GM18858 (cell line): ENCODE measurements at regions not wholly inside any gene's neighbourhood (a gene's known extent, or its start where the extent isn't known, plus 50 kb on each side); places are given as distances from the start of the nearest gene placed in this dataset.
"Not testable (repeated sequence)": the region's sequence is repeated elsewhere in the genome, so short reads cannot be mapped to it uniquely, and the experiment has no call there.

Experiments used
- ATAC-seq: cut with Tn5 transposase; IDR thresholded peaks from one replicate; pipeline ENCODE4 v1.9.1; 2021; ENCODE audit not compliant: unreplicated experiment

DNA sequence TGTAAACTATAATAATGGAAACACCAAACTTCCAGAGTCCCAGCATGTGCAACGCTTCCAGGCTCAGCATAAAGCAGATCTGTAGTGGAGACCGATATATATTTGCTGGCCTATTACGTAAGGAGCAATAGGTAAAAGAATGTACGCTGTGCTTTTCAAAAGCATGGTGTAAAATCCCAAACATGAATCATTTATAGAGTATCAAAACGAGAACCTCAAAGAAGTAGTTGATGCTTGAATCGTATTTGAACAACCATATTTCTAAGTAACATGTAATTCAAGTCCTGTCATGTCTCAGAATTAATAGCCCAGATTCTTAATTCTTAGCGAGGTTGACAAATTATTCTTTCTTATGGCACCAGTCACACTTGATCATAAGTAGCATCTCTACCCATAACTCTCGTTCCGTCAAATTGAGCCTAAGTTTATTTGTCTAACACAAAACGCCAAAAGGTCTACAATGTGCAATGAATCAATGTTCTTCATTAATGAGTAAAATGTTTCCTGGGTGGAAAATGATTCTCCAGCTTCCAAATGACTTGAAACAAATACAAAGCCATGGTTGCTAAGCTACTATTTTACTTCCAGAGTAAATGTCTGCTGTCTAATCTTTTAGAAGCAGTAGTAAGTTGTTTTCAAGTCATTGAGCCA, 811.5 kb upstream of the FRG1 start:
- no peak for ATAC-seq

DNA sequence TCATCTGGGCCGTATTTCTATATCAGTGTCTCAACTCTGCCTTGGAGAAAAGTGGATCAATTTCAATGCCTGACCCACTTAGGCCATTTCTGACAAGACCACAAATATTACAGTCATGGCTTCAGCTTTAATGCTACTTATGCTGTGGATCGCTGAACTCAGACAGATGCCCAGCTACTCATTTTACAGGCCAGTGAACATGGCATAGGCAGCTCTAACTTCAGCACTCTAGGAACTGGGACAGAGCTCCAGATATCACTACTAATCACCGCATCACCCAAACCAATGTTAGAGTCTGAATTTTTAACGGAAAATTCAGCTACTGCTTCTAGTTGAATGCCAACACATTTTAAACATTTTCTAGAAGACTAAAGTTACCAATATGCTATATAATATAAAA, 809.6 kb upstream of the FRG1 start:
- ATAC-seq: no peak

DNA sequence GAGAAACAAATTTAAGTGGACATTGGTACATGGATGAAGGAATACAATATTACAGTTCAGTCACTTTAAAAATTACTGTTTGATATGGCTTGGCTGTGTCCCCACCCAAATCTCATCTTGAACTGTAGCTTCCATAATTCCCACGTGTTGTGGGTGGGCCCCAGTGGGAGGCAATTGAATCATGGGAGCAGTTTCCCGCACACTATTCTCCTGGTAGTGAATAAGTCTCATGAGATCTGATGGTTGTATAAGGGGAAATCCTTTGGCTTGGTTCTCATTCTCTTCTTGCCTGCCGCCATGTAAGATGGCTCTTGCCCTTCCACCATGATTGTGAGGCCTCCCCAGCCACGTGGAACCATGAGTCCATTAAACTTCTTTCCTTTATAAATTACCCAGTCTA, 804.2 kb upstream of the FRG1 start:
- no peak for ATAC-seq

DNA sequence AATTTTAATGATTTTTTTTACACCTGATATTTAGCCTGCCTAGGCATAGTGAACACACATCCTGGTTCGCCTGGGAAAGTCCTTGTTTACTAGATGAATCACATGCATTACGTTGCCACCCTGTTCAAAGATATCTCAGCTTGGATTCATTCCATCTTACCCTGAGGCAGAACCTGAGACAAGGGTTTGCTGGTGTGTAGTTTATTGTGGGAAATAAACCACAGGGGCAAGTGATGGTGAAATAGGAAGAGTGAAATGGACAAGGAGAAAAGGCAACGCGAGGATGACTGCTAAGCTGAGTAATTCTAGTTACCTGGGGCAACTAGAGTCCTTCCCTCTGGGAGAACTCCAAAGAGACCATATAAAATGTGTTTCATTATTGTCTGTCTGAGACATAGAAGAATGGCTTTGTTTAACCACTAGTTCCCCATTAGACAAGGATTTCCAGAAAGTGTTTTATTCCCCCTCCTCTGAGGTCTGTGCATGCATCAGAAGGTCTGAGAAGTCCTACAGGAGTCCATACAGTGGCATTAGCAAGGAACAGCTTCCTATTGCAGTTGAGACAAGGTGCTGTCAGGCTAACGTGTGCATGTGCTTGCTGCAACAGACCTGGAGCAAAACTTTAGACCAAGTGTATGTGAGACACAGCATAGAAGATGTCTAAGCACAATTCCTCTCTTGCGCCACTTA, 797.3 kb upstream of the FRG1 start:
- no peak for ATAC-seq

DNA sequence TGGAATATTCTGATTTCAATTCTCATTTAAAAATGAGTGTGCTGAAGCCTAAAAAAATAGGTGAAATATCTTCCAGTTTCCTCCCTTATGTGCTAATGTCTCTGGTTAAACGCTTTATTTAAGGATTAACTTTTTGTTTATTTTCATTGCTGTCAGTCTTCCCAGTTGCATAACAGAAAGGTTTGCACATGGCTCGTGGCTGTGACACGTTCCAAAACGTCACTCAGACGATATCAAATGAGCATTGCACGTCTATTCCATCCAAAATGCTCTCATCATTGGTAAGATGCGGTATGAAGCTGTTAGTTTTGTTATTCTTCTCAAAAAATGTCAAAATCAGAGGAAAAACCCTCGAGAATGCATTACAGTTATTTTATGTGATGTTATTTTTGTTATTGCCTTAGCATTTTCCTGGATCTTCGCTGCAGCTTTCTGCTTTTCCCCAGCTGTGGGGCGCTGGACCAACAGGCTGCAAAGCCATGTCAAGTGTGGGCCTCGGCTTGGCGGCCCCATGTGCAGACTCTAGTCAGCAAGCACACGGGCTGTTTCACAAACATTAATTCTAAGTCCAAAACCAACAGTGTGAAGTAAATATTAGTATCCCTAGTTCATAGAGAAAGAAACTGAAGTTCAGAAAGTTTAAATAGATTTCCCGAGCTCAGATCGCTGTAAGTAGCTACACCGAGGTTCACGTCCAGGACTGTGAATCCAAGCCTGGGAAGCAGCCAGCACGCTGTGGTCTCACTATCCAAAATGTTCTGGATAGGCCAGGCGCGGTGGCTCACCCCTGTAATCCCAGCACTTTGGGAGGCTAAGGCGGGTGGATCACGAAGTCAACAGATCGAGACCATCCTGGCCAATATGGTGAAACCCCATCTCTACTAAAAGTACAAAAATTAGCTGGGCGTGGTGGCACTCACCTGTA, 793.4 kb upstream of the FRG1 start:
- ATAC-seq: no peak

DNA sequence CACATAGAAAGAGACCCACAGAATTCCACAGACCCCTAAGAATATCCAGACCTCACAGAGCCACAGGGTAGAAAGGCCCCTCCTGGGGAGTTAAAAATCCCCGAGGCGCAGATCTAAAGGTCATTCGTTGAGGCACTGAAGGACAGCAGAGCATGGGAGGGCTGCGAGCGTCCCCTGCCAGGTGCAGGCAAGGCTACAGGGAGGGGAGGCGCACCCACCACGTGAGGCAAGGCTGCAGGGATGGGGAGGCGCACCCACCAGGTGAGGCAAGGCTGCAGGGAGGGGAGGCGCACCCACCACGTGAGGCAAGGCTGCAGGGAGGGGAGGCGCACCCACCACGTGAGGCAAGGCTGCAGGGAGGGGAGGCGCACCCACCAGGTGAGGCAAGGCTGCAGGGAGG, 785.6 kb upstream of the FRG1 start:
- ATAC-seq: not testable (repeated sequence)

DNA sequence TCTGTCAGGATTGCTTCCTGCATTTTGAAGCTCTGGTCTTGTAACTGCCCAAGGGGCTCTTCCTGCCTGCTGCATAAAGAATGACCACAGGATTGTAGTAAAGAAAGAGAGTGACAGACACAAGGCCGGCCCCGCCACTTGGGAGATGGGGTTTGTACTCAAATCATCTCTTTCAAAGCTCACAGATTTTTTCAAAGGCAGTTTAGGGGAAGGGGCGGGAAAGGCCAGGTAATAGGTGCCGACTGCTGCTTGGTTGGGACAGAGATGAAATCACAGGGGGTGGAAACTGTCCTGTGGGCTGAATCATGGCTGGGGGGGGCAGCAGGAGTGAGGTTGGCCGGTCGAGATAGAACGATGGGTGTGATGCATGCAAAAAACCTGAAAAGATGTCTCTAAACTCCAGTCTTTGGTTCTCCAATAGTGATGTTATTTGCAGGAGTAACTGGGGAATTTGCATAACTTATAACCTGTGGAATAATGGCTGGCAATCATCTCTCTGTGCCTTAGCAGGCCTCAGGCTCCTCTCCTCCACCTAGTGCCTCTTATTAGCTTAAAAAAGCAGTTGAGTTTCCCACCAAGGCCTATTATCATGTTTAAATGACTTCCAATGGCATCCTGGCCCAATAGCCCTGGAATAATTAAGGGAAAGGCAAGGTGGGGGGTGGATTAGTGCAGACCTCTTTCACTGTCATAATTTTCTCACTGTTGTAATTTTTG, 778.4 kb upstream of the FRG1 start:
- no peak for ATAC-seq

DNA sequence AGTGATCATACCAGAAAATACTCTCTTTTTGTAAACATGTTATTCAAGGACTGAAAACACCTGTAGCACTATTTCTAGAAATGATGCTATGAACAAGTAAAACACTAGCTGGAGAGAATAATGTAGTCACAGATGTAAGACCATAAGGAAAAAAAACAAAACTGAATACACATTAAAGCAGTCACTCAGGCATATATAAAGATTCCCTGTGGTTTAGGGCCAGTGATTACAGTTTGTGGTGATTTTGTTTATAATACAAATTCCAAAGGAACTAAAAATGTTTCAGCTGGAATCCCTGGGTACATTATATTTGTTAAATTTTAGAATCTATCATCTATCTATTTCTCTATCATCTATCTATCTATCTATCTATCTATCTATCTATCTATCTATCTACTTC, 777.8 kb upstream of the FRG1 start:
- no peak for ATAC-seq

DNA sequence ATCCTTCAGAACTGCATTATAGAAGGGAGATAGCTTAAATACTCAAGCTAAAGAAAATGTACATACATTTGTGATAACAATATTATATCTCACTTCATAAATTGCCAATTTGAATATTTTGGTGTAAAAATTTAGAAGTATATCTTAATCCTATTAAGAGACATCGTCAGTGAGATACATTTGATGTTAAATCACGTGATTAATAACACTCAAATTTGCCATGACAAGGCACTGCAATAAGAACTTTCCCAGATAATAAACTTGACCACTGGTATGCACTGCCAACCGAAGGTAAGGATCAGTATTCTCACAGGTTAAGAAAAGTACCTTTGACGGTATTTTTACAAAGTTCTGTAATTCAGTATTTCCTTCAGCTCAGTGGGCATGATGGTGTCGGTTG, 764.7 kb upstream of the FRG1 start:
- ATAC-seq: no peak

DNA sequence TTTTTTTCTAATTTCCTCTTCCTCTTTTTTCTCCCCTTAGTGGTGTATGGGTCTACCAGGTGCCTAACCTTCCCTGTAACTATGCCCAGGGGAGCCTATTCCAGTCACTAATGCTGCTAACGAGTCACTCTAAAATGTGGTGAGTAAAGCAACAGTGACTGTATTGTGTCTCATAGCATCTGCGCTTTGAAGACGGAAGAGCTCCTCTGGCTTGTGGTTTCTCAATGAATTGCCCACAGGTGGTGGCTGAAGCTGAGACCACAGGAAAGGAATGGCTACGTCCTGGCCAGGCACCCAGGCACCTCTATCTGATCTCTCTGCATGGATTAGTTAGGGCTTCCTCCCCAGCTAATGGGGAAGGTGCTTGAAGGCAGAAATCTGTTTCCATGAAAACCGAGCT, 763.5 kb upstream of the FRG1 start:
- no peak for ATAC-seq

DNA sequence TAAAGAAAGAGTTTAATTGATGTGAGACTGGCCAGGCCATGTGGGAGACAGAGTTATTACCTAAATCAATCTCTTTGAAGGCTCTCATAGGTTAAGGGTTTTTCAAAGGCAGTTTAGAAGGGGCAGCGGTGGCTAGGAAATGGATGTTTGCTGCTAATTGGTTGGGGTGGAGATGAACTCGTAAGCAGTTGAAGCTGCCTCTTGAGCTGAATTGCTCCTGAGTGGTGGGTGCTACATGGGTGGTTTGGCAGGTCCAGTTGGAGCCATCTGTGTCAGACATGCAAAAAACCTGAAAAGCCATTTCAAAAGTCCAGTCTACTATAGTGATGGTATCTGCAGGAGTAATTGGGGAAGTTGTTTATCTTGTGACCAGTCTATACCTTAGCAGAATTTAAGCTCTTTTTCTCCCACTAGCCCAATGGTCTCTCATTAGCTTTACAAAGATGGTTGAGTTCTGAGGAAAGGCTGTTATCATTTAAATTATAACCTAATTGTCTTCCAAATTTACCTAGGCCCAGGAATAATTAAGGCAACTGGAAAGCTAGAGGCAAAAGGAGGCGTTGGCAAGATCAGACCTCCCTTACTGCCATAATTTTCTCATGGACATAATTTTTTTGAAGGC, 762.4 kb upstream of the FRG1 start:
- ATAC-seq: no peak

DNA sequence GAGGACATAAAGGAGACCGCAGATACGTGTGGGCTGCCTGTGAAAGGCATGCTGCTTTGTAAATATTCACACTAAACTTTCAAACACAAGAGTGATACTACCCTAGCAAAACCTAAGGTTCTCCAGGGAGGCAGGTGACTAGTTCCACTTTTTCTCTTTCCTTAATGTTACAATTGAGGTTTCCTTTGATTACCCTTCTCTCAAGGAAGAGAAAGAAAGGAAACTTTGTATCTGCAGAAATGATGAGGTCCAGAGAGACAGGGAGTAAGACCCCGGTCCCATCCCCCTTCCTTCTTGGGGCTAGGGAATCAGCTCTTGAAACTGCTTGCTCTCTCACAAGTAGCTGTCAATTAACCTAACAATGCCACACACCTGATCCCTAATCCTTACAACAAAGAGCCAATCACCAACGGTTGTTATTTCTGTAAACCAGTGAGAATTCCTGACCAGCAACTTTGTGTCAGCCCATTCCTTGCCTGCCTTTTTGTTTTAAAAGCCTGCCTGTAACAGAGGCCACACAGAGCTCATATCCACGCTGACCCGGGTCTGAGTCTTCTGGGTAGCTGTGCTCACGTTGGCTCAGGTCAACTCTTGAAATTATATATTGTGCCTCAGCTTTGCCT, 754.8 kb upstream of the FRG1 start:
- no peak for ATAC-seq

DNA sequence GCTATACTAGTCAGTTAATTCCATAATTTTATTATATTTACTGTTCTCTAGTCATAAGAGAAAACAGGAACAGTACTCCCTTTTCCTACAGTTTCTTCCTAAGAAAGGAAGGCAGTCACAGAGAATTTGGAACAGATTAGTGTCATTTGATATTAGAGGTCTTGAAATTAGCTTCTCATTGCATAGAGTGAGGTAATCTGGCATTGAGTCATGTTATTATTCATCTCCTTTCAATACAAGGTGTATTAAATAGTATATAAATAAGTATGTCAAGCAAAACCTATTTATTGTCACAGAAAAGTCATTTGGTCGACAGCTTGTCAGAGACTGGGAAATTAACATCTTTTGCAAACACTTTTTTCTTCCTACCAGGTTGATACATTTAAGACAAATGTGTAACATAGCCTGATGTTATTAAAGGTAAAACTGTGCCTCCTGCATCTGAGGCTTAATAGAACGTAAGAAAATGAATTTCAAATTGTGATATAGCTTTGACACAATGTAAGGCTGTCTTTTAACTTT, 753.1 kb upstream of the FRG1 start:
- no peak for ATAC-seq

DNA sequence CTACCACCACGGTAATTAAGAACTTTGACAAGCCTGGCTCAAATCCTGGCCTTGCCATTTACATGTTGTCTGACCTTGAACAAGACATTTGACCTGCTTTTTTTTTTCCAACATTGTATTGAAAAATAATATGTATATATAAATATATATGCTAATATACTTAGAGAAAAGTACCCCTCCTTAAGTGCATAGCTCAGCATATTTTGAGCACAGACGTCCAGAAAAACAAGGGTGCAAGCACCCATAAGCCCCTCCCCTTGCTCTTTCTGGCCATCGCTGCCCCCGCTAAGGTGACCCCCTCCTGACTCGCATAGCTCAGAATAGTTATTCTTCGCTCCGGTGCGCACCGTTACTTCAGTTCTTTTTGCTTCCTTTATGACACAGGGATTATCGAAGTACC, 742.0 kb upstream of the FRG1 start:
- ATAC-seq: no peak

DNA sequence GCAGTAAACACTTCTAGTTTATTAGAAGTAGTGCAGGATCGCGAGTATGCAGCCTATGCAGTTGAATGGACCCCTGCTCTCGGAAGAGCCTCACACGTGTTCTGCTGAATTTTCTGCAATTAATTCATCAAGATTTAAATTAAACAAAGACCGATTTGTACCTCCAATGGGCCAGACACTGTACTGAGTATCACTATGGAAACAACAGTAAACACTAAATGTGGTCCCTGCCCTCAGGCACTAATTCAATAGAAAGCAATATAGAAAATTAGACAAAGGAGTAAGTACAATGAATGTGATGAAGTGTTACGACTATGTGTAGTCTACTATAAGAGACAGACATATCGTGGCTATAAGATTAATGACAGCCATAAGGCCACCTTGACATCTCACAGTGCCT, 740.3 kb upstream of the FRG1 start:
- no peak for ATAC-seq

DNA sequence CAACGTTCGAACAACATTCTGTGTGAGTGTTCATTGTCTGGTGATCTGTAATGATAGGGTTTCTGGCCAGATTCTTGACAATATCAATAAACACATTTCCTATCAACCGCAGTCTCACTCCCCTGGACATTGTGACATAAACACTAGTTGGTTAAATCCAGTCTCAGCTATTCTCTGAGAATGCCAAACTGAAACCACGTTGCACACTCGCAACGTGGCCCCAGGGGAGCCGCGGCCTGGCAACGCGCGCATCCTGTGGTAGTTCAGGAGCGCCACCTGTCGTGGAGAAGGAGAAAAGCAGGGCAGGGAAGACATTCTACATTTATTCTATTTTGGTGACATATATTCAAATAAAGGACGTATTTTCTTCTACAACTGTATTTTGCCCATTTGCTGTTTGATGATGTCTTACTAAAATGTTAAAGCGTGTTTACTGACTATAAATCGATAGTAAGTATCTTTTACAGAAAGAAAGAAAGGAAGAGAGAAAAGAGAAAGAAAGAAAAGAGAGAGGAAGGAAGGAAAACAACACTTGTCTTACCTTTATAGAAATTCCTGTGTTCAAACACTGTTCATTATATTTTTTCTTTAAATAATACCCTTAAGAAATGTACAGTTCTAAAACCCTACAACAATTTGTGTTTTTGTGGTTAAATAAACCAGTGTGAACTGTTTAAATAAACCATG, 738.3 kb upstream of the FRG1 start:
- peak; percentile 79 for ATAC-seq

DNA sequence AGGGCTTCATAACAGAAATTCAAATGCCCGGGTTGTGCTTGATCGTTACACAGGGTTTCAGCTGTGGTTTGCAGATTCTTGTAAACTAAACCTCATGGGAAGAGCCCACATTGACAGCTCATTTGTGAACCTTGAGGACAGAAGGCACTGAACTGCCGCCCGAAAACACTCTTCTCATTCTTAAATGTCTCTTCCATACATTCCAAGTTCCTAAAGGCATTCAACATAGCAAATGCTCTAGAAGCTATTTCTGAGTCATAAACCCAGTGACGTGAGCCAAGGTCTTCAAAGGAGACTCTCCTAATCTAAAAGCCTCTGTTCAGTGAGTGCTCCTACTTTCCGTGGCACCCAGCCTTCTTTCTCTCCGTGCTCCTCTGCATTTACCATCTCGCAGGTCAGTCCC, 737.8 kb upstream of the FRG1 start:
- ATAC-seq: no peak

DNA sequence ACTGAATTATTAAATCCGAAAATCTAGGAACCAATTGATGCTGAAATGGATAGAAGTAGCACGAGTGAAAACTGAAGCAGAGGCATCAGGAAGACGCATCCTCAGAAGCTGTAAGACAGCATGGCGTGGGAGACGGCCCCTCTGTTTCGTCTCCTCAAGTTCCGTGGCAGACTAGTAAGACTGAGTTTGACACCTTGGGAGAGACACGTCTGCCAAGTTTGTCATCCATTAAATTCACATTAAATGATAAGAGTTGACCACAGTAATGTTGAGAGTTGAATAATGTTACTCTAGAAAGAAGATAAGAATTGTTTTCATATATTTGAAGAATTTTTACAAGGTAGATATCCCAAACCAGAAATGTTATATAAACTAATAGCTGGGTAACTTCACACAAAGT, 736.1 kb upstream of the FRG1 start:
- ATAC-seq: no peak

DNA sequence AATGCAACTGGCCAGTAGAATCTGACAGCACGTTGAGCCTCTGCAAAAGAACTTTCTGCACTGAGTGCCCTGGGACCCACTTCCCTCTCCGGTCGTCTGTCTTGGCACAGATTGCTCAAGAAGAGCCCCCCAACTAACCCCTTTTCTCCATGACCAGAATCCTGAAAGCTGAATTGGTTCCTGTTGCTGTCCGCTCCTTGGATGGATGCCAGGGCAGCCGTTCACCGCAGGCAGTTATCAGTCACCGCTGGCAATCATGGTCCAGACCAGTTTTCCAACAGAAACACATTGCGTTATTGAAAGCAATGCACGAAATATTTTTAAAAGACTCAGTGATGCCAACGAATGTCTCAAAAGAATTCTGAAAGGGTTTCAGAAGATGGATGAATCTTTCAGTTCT, 733.7 kb upstream of the FRG1 start:
- ATAC-seq: no peak

DNA sequence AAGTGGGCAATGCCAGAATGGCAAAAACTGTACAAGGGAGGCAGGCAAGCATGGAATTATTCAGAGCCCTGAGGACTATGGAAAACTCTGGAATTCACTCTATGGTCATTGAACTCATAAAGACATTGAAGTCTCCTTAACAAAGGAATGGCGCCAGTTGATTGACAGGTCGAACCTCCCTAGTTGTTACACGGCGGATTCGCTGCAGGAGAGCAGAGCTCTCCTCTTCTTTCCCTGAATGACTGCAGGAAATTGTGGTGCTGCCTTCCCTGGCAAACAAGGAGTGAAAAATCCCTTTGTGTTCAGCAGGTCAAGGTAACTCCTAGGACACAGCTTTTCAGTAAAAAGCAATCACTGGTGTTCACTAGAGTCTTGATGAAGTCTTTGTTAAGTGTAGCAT, 732.8 kb upstream of the FRG1 start:
- no peak for ATAC-seq
